ENCODE measurements at regions not wholly inside any gene's neighbourhood (a gene's known extent, or its start where the extent isn't known, plus 50 kb on each side); places are given as distances from the start of the nearest gene placed in this dataset.

- TF ChIP-seq POLR2AphosphoS5 (IDR thresholded peaks at IDR 0.05) (no peak), POLR2A (IDR thresholded peaks at IDR 0.05; ENCODE audit: low read depth) (no peak)
Observed at GRCh38 chrX:22340022-22340616, 67.4 kb downstream of the CBLL2 start.

Measured in esophagus muscularis mucosa (tissue), 2 donors.